NK-92 treated with Interleukin-12 subunit alpha and Interleukin-12 subunit beta, amount 100 ng/mL, for 24 hours (cell line): ENCODE measurements at regions not wholly inside any gene's neighbourhood (a gene's known extent, or its start where the extent isn't known, plus 50 kb on each side); places are given as distances from the start of the nearest gene placed in this dataset.
"Not testable (repeated sequence)": the region's sequence is repeated elsewhere in the genome, so short reads cannot be mapped to it uniquely, and the experiment has no call there.

ENCODE experiments used
- DNase-seq: peaks from one replicate; lab custom pipeline; 2025; lab: John Stamatoyannopoulos, UW

- DNase-seq, result no peak
These were observed 130.2 kb upstream of the HDDC2 start for GRCh38 chr6:125431971-125432370.

- DNase-seq, result no peak
These were observed 131.2 kb upstream of the HDDC2 start for GRCh38 chr6:125432963-125433362.

DNA sequence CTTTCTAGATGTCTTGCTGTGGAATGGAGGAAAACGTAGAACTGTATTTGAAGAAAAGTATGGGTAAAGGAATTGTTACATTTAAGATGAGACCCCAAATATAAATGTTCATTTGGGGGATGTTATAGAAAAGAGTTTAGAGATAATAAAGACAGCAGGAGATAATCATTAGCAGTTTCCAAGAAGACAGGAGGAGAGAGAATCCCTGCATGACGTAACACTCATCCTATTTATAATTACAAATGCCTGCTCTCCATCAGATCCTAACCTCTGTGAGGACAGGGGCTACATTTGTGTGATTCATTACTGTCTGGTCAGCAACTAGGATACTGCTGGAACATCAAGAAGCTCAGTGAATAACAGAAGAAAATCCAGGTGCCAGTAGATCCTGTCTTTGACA is 133.0 kb upstream of the HDDC2 start:
- no peak for DNase-seq

- DNase-seq, result no peak
These were observed 137.7 kb upstream of the HDDC2 start for GRCh38 chr6:125439512-125439911.

- no peak for DNase-seq
These were observed 142.5 kb upstream of the HDDC2 start for GRCh38 chr6:125444006-125444923.

DNA sequence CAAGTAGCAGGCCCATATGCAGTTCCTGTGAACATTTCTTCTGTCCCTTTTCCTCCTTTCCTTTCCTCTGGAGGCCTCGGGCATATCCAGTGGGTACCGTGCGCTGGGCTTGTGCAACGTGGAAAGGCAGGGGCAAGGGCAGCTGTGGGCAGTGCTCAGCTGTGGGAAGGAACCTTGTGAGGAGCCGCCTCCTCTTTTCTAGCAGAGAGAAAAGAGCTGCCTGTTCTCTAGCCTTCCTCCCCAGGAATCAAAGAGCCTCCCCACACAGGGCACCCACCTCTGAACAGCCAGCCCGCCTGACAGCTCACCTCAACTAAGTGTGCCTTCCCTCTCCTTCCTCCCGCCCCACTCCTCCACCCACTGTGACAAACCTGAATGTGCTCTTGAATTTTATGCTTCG is 143.3 kb upstream of the HDDC2 start:
- DNase-seq, result no peak

GRCh38 chr6:125446011-125446410 is 144.2 kb upstream of the HDDC2 start:
- DNase-seq, result no peak

DNA sequence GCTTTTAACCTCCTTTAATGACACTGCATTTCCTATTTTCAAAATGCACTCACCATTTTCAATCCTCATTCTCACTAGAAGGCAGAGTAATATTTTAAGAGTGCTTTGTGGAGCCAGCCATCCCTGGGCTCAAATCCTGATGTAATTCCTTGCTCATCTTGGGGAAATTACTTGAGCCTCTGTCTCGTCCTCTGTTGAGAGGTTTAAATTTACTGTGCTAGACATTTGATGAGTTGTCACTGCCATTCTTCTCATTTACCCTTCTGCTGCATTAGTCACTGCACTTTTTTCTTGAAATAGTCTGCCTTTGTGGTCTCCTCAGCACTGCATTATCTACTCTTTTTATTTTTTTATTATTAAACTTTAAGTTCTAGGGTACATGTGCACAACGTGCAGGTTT is 150.0 kb upstream of the HDDC2 start:
- no peak for DNase-seq

DNA sequence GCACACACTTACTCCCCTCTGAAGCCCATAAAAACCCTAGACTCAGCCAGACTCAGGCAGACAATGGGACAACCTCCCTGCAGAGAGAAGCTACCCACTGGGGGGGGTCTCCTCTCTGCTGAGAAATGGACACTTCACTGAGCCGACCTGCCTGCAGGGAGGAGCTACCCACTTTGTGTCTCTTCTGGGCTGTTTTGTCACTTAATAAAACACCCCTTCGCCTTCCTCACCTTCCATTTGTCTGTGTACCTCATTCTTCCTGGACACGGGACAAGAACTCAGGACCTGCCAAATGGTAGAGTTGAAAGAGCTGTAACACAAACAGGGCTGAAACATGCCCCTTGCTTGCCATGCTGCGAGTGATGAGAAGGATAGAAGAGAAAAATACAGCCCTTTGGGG is 151.7 kb upstream of the HDDC2 start:
- no peak for DNase-seq

DNA sequence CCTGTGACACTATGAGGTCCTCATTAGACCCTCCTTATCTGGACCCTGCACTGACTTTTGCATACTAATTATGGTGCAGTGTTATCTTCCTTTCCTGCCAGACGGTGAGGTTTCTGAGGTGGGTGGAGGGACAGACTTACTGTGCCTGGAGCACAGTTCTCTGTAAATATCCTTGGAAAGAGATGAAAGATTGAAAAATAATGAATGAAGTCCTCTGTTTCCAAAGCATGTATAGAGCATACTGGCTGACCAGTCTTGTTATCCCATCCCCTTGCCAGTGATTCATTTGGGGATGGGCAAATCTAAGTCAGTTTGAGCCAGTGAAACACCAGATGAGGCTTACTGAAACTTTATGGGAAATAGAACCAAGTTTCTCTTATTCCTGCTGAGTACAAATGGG is 152.6 kb upstream of the HDDC2 start:
- DNase-seq, result no peak

DNA sequence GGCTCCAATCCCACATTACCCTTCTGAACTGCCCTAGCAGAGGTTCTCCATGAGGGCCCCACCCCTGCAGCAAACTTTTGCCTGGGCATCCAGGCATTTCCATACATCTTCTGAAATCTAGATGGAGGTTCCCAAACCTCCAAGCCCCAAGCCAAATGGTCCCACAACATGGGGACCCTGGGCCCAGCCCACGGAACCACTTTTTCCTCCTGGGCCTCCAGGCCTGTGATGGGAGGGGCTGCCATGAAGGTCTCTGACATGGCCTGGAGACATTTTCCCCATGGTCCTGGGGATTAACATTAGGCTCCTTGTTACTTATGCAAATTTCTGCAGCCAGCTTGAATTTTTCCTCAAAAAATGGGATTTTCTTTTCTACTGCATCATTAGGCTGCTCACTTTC is 156.7 kb upstream of the HDDC2 start:
- not testable (repeated sequence) for DNase-seq

- DNase-seq, result not testable (repeated sequence)
These were observed 163.6 kb upstream of the HDDC2 start for GRCh38 chr6:125465332-125465731.

DNA sequence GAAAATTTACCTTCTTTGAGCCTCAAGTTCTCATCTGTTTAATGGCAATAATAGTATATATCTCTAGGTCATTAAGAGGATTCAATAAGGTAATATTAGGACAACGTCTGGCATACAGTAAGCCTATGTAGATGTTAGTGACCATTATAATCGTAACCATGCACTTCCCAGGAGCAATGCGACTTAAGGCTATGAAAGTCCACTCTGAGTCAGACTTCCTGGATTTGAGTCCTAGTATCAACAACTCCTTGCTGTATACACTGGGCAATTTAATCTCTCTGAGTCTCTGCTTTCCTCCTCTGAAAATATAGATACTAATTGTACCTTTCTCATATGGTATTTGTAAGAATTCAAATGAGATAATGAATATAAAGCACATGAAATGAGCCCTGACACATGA is 168.1 kb upstream of the HDDC2 start:
- no peak for DNase-seq

DNA sequence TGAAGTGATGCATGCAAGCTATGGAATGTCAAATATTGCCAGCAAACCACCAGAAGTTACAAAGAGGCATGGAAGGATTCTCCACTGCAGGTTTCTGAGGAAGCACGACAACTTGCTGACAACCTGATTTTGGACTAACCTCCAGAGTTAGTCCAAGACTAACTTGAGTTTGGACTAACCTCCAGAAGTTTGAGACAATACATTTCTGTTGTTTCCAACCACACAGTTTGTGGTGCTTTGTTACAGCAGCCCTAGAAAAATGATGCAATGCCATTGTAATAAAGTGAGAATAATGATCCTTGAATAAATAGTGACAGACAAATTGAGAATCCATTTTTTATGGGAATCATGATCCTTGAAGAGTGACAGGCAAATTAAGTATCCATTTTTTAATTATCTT is 169.9 kb upstream of the HDDC2 start:
- no peak for DNase-seq

DNA sequence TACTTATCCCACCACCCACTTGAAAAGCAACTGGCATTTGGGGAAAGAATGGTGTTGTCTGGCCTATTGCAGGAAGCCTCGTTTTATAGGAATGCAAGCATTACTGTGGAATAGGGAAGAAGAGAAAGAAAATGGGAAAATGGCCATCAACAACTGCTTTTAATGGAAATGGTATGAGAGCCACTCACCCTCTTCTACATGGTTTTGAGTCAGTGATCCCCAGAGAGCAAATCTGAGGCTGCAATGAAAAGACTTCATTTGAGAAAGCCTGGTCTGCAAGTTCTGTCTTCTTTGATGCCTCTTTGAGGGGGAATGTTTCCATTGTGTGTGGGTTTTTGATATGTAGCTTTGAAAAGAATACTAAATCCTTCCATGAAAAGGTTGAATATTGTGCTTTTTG is 172.3 kb upstream of the HDDC2 start:
- DNase-seq, result no peak

GRCh38 chr6:125477156-125477555 is 175.4 kb upstream of the HDDC2 start:
- no peak for DNase-seq

DNA sequence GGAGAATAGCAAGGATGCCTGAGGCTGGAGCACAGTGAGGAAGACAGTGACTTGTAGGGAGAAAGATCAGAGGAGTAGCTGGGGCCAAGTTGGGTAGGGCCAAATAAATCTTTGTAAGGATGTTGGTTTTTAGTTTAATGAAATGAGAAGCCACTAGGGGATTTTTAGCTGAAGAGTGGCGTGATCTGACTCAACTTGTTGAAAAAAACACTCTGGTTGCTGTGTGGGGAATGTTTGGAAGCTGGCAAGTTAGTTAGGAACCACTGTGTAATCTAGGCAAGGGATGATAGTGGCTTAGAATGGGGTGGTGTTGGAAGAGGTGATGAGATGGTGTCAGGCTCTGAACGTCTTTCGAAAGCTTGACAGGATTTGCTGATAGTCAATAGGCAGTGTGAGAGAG is 176.1 kb upstream of the HDDC2 start:
- DNase-seq, result no peak

GRCh38 chr6:125480146-125480545 is 178.4 kb upstream of the HDDC2 start:
- no peak for DNase-seq

GRCh38 chr6:125480571-125480970 is 178.8 kb upstream of the HDDC2 start:
- no peak for DNase-seq

- DNase-seq, result no peak
These were observed 179.3 kb upstream of the HDDC2 start for GRCh38 chr6:125481056-125481455.

GRCh38 chr6:125485757-125486156 is 184.0 kb upstream of the HDDC2 start:
- no peak for DNase-seq

- no peak for DNase-seq
These were observed 185.1 kb upstream of the HDDC2 start for GRCh38 chr6:125486881-125487280.

DNA sequence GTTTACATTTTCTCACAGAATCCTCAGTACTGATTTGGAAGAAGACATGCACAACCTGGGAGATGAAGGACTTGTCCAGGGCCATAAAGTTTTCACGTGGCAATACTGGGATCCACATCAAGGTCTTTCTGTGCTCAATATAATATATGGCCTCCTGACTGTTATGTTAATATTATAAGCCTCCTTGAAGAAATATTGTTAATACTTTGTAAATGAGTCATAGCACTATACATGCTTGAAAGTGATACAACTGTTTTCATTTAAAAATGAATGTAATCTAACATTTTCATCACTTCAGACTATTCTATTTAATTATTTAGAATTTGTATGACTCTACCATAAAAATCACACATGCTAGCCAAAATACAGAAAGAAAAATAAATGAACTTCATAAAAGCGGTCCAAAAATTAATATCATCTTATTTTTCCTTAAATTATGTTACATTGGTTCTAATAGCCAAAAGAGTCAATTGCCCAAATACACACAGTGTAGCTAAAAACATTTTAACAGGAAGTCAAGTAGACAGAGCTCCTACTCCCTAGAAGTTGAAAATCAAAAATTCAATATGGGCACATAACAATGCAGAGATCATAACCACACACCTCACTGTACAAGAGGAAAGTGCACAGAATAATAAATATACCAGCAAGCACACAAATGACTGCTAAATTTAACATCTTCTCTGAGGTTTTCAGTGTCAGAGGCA is 188.0 kb upstream of the HDDC2 start:
- no peak for DNase-seq
